Endodermal cell (in vitro differentiated cells): ENCODE measurements at regions not wholly inside any gene's neighbourhood (a gene's known extent, or its start where the extent isn't known, plus 50 kb on each side); places are given as distances from the start of the nearest gene placed in this dataset.
A peak's percentile ranks its signal among the peaks of the same experiment; 100 is the strongest.

ENCODE experiments used
- DNase-seq: peaks from one replicate; pipeline ENCODE4 v3.0.0-alpha.2; 2017
- H3K27ac ChIP-seq: 2 replicates; pipeline ENCODE4 v1.5.1; 2013; ENCODE audit warnings: mild to moderate bottlenecking, low read depth, low read length, moderate library complexity
- H3K27me3 ChIP-seq: 2 replicates; pipeline ENCODE4 v1.6.1; 2013; ENCODE audit warnings: mild to moderate bottlenecking, low read length, moderate library complexity; ENCODE audit not compliant: insufficient read depth, control insufficient read depth, poor library complexity, severe bottlenecking
- H3K36me3 ChIP-seq: 2 replicates; pipeline ENCODE4 v1.7.0; 2013; ENCODE audit warnings: mild to moderate bottlenecking, low read length, moderate library complexity; ENCODE audit not compliant: control insufficient read depth, insufficient read depth
- H3K4me1 ChIP-seq: one replicate; pipeline ENCODE4 v1.7.0; 2013; ENCODE audit warnings: low read length; ENCODE audit not compliant: control insufficient read depth, insufficient read depth
- H3K4me3 ChIP-seq: 2 replicates; pipeline ENCODE4 v1.5.1; 2013; ENCODE audit warnings: mild to moderate bottlenecking, low read length, moderate library complexity
- H3K9ac ChIP-seq: 2 replicates; pipeline ENCODE4 v1.6.1; 2013; ENCODE audit warnings: mild to moderate bottlenecking, low read length, moderate library complexity; ENCODE audit not compliant: poor library complexity, severe bottlenecking; ENCODE audit errors: extremely low read depth
- H3K9me3 ChIP-seq: 2 replicates; pipeline ENCODE4 v1.6.1; 2013; ENCODE audit warnings: mild to moderate bottlenecking, low read length, moderate library complexity; ENCODE audit not compliant: control insufficient read depth
- H3K27ac Mint-ChIP-seq: 2 replicates; pipeline ENCODE4 v1.8.0; 2020; ENCODE audit warnings: mixed read lengths
- H3K27me3 Mint-ChIP-seq: 2 replicates; pipeline ENCODE4 v1.8.0; 2021; ENCODE audit warnings: mild to moderate bottlenecking, mixed read lengths; ENCODE audit not compliant: insufficient read depth
- H3K36me3 Mint-ChIP-seq: 2 replicates; pipeline ENCODE4 v1.8.0; 2020; ENCODE audit warnings: low read depth, mixed read lengths
- H3K4me1 Mint-ChIP-seq: 2 replicates; pipeline ENCODE4 v1.8.0; 2020; ENCODE audit warnings: mixed read lengths
- H3K4me3 Mint-ChIP-seq: 2 replicates; pipeline ENCODE4 v1.8.0; 2020; ENCODE audit warnings: mild to moderate bottlenecking, moderate library complexity, mixed read lengths
- H3K9me3 Mint-ChIP-seq: 2 replicates; pipeline ENCODE4 v1.8.0; 2020; ENCODE audit warnings: mild to moderate bottlenecking, mixed read lengths
- CTCF ChIP-seq: fragments of 200-600 bp; sonication (generic); conservative IDR thresholded peaks from 2 replicates; pipeline ENCODE4 v1.5.0; 2021; ENCODE audit warnings: antibody characterized with exemption, mild to moderate bottlenecking
- WGBS, 2 experiments: methylation state at CpG; one replicate each; pipeline versions ENCODE4 v1.1.5 to v1.1.7; 2013; ENCODE audit warnings: missing lambda C conversion rate in 2 of 2, mixed read lengths in 1 of 2; ENCODE audit not compliant: insufficient coverage in 1 of 2, insufficient read length in 1 of 2; 5-methylcytosine and 5-hydroxymethylcytosine counted together

GRCh38 chr11:112734207-112734606 lies 227.0 kb upstream of the NCAM1 start:
- H3K27ac Mint-ChIP-seq: no peak overlapping the region
- H3K27me3 Mint-ChIP-seq: peaks cover 16% of the 10 kb centered on the region

GRCh38 chr11:112735470-112735869 lies 225.8 kb upstream of the NCAM1 start:
- H3K4me1 Mint-ChIP-seq: no peaks in the 10 kb centered on the region
- H3K27me3 Mint-ChIP-seq: peaks cover 20% of the 10 kb centered on the region
- no peaks in the 10 kb centered on the region for H3K36me3 Mint-ChIP-seq
- H3K27ac Mint-ChIP-seq: no peak overlapping the region
- H3K4me1 ChIP-seq: no peaks in the 10 kb centered on the region
- H3K36me3 ChIP-seq: no peaks in the 10 kb centered on the region
- no peak overlapping the region for H3K4me3 ChIP-seq
- no peak for DNase-seq
- H3K27me3 ChIP-seq: no peaks in the 10 kb centered on the region
- no peaks in the 10 kb centered on the region for H3K9me3 Mint-ChIP-seq
- no peak for TF ChIP-seq CTCF
- 85 to 100% methylated on average over 1 to 2 of the region's 2 CpGs for WGBS, 2 experiments
- no peak overlapping the region for H3K4me3 Mint-ChIP-seq
- H3K9ac ChIP-seq: no peak overlapping the region
- H3K27ac ChIP-seq: no peak overlapping the region
- no peaks in the 10 kb centered on the region for H3K9me3 ChIP-seq

More at GRCh38 chr11:112734207-112734606, 227.0 kb upstream of the NCAM1 start:
- Histone ChIP-seq H3K9me3 (no peaks in the 10 kb centered on the region), H3K9ac (no peak overlapping the region), H3K36me3 (no peaks in the 10 kb centered on the region), H3K4me3 (no peak overlapping the region), H3K27ac (no peak overlapping the region), H3K27me3 (no peaks in the 10 kb centered on the region), H3K4me1 (no peaks in the 10 kb centered on the region)
- WGBS, 2 experiments: 17 to 32% methylated on average over 3 of the region's 3 CpGs
- no peaks in the 10 kb centered on the region for H3K36me3 Mint-ChIP-seq
- no peak overlapping the region for H3K4me3 Mint-ChIP-seq
- H3K9me3 Mint-ChIP-seq: no peaks in the 10 kb centered on the region
- H3K4me1 Mint-ChIP-seq: no peaks in the 10 kb centered on the region
- DNase-seq: peak; percentile 92
- no peak for TF ChIP-seq CTCF

GRCh38 chr11:112744041-112744440 lies 217.2 kb upstream of the NCAM1 start:
- H3K9ac ChIP-seq: no peak overlapping the region
- peaks cover 13% of the 10 kb centered on the region for H3K4me1 Mint-ChIP-seq
- H3K4me3 ChIP-seq: no peak overlapping the region
- no peaks in the 10 kb centered on the region for H3K27me3 ChIP-seq
- H3K4me1 ChIP-seq: no peaks in the 10 kb centered on the region
- no peaks in the 10 kb centered on the region for H3K36me3 Mint-ChIP-seq
- WGBS, 2 experiments: 86 to 100% methylated on average over 1 to 2 of the region's 2 CpGs
- H3K36me3 ChIP-seq: no peaks in the 10 kb centered on the region
- no peak for DNase-seq
- no peak overlapping the region for H3K27ac Mint-ChIP-seq
- no peaks in the 10 kb centered on the region for H3K9me3 Mint-ChIP-seq
- peaks cover 31% of the 10 kb centered on the region for H3K27me3 Mint-ChIP-seq
- no peak overlapping the region for H3K4me3 Mint-ChIP-seq
- TF ChIP-seq CTCF: no peak
- no peak overlapping the region for H3K27ac ChIP-seq
- H3K9me3 ChIP-seq: no peaks in the 10 kb centered on the region
